Fibroblast of upper back skin (primary cell): ENCODE measurements at regions not wholly inside any gene's neighbourhood (a gene's known extent, or its start where the extent isn't known, plus 50 kb on each side); places are given as distances from the start of the nearest gene placed in this dataset.

Source experiments
- DNase-seq: peaks from one replicate; pipeline ENCODE4 v3.0.0-alpha.2; 2013

- no peak for DNase-seq
Measured at GRCh38 chr2:22525681-22526080, 859.3 kb upstream of the KLHL29 start.

DNA sequence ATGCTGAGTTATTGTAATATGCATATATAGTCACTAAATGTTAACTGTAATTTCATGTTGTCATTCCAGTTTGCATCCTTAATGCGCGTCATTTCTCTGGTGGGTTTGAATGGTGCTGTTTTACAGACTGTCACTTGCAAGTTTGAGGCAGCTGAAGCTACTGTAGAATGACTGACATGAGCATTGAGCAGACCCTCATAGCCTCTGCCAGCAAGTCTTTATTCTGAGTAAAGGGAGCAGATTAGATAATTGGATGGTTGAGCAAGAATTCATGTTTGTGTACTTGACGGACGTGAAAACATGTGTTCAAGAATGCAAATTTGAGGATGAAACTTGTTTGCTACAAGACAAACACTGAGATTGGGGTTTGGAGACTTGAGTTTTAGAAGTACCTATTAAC lies 854.8 kb upstream of the KLHL29 start:
- DNase-seq: no peak

DNA sequence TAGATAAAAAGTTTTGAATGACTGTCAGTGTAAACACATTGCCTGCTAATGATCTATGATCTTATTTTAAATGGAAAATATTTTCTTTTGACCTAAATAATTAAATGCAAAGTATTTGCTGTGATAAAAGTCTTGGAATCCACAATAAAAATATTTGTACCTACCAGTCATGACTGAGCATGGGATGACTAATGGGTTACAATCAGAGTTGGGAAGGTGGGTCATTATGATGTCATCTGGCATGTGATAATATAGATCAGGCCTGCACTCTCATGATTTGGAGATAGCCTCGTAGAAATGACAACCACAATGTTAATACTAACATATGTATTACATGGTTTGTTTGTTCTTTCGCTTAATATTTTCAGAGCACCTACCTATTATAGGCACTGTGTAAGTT lies 848.8 kb upstream of the KLHL29 start:
- peak; percentile 38 for DNase-seq

DNA sequence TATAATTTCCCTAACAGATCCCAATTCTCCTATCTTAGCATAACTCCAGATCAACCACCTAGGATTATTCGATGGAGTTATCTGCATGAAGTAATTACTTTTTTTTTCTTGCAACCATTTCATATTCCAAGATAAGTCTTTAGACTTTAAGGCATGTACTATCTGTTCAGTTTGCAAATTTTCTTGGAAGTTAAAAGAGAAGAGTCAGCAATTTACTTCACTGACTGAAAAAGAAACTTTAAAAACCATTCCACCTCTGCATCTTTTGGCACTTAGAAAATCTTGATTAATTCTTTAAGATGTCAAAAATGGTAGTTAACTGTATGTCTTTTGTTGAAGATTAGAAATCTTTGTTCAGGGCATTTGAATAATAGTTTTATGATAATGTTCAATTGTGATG lies 830.5 kb upstream of the KLHL29 start:
- DNase-seq: no peak

DNA sequence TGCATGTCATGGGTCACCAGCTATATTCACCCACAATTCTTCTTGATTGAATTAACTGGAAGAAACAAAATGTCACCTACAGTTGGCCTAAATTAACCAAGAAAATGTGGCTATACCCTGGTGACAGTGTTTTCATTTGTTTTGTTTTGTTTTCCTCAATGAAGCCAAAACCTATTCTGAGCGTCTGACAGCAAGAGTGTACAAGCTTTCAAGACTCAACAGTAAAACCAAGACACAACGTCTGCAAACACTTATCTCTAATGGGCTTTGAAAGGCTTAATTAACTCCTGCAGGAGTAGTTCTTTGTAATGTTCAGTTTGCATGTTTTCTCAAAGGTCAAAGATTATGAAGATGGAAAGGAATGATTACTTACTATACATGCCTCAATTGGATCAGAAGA lies 827.6 kb upstream of the KLHL29 start:
- DNase-seq: no peak

- DNase-seq: no peak
Measured at GRCh38 chr2:22560021-22560420, 825.0 kb upstream of the KLHL29 start.

GRCh38 chr2:22579341-22579740 lies 805.6 kb upstream of the KLHL29 start:
- DNase-seq: no peak

- DNase-seq: no peak
Measured at GRCh38 chr2:22582107-22582506, 802.9 kb upstream of the KLHL29 start.

GRCh38 chr2:22596306-22596705 lies 788.7 kb upstream of the KLHL29 start:
- DNase-seq: no peak

- no peak for DNase-seq
Measured at GRCh38 chr2:22600156-22600555, 784.8 kb upstream of the KLHL29 start.

- DNase-seq: no peak
Measured at GRCh38 chr2:22600999-22601398, 784.0 kb upstream of the KLHL29 start.

GRCh38 chr2:22604136-22604535 lies 780.8 kb upstream of the KLHL29 start:
- DNase-seq: no peak

DNA sequence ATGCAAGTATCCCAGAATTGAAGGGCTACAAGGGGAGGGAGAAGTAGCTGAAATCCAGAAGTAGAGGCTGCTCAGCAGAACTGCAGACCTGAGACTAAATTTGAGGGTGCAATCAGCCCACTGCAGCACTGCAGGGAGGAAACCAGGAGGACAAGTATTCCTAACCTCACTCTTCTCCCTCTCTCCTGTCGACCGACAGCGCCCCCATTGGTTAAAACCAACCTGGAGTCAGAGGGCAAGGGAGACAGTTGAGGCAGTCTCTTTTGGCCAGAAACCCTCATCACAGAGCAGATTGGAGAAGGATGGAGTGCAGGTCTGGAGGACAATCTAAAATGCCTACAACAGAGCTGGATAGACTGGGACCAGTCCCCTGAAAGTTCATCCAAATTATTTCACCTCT lies 768.9 kb upstream of the KLHL29 start:
- DNase-seq: no peak

- no peak for DNase-seq
Measured at GRCh38 chr2:22623620-22624019, 761.4 kb upstream of the KLHL29 start.

- no peak for DNase-seq
Measured at GRCh38 chr2:22626621-22627020, 758.4 kb upstream of the KLHL29 start.

- DNase-seq: no peak
Measured at GRCh38 chr2:22628221-22628620, 756.8 kb upstream of the KLHL29 start.

DNA sequence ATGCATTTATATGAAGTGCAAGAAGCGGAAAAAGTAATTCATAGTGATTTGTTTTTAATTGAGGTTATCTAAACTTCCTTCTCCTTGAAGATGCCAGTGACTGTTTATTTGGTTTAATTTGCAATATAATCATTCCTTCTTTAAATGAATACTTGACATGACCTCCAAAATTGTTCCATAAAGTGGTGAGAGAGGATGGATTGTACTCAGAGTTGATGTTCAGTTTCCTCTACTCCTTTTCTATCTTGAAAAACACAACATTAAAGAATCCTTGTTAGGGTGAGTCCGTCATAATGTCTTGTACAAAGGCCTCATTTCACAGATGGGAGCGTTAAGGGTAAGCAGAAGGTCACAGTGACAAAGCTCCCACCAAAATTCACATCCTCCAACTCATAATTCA lies 756.1 kb upstream of the KLHL29 start:
- no peak for DNase-seq

- DNase-seq: no peak
Measured at GRCh38 chr2:22634167-22634566, 750.8 kb upstream of the KLHL29 start.

- DNase-seq: no peak
Measured at GRCh38 chr2:22656426-22656825, 728.6 kb upstream of the KLHL29 start.

DNA sequence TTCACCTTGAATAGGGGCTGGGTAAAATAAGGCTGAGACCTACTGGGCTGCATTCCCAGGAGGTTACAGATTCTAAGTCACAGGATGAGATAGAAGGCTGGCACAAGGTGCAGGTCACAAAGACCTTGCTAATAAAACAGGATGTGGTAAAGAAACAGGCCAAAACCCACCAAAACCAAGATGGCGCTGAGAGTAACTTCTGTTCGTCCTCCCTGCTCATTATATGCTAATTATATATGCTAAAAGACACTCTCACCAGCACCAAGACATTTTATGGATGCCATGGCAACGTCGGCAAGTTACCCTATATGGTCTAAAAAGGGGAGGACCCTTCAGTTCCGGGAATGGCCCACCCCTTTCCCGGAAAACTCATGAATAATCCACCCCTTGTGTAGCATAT lies 711.5 kb upstream of the KLHL29 start:
- DNase-seq: no peak

- DNase-seq: no peak
Measured at GRCh38 chr2:22683914-22684313, 701.1 kb upstream of the KLHL29 start.

- DNase-seq: no peak
Measured at GRCh38 chr2:22690096-22690495, 694.9 kb upstream of the KLHL29 start.

GRCh38 chr2:22691666-22692065 lies 693.3 kb upstream of the KLHL29 start:
- no peak for DNase-seq

GRCh38 chr2:22692746-22693145 lies 692.2 kb upstream of the KLHL29 start:
- no peak for DNase-seq

- DNase-seq: no peak
Measured at GRCh38 chr2:22694300-22694699, 690.7 kb upstream of the KLHL29 start.

- DNase-seq: no peak
Measured at GRCh38 chr2:22694856-22695255, 690.1 kb upstream of the KLHL29 start.
